ENCODE measurements at regions not wholly inside any gene's neighbourhood (a gene's known extent, or its start where the extent isn't known, plus 50 kb on each side); places are given as distances from the start of the nearest gene placed in this dataset.

DNA sequence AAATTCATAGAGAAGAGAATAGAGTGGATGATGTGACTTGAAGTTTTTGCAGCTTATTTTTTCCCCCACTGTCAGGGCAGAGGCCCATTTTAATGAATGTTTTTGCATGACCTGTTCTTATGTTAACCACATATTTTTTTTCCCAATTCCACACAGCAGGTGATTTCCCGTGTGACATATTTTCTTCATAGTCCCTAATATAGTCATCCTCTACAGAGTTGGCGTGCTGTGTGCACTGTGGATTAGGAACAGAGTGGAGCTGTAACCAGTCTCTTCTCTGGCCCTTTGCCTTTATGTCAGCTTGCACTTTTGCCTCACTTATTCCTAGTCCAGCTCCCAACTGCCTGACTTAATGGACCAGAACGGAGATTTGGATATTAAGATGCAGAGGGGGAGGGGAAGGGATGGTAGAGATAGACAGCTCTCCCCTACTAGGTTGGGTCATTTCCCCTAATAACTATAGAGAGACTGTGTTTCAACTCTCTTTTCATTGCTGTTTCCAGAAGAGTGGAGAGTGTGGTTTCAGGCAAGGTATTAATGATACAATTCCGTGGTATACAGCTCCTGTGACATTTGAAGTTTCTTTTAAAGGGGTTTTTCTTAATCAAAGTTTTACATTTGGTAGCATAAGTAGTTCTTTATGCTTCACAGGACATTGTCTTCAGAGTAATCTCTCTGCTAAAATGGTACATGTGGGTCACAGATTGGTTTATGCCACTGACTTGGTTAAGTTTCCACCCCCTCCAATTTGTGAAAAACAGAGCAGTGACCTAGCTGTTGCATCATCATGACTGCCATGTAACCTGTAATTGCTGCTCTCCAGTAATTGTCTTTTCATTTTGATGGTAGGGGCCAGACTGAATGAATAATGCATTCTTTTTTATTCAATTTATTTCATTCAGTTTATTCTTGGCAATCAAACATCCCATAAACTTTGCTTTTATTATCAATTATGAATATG is 161.3 kb downstream of the HAUS1 start:
- no peak for DNase-seq (ENCODE audit: low spot score)

DNA sequence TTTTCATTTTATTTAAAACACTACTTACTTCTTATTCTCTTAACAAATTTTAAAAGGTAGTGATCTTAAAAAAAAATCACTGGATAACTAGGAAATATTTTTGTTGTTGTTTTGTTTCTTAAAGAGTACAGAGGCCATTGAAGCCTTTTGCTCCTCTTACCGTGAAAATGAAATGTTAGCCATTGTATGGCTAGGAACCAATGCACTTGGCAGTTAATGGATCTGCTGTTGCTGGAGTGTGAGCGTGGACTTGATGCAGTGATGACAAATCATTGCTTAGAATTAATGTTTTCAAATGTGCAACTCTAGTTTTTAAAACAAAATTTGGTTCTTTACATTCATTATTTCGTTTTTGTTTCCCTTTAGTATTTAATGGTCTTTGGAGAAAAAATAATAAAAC is 162.3 kb downstream of the HAUS1 start:
- no peak for DNase-seq (ENCODE audit: low spot score)

DNA sequence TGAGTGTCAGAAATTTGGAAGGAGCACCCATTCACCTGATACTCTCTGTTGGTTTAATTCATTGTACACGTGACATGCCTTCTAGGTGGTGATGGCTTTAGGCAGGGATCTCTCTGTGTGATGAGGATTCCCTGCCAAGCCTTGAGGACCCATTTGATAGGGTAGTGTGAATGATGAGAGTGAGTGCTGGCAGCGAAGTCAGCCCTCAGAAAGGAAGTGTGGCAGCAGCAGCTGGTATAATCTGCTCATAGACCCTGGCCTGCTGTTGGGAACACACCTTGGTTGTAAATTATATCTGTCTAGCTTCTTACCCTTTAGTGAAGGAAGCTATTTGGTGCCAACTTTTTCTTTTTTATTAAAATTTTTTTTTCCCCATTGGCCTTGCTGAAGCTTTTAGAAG is 164.5 kb downstream of the HAUS1 start:
- DNase-seq (ENCODE audit: low spot score), result no peak

DNA sequence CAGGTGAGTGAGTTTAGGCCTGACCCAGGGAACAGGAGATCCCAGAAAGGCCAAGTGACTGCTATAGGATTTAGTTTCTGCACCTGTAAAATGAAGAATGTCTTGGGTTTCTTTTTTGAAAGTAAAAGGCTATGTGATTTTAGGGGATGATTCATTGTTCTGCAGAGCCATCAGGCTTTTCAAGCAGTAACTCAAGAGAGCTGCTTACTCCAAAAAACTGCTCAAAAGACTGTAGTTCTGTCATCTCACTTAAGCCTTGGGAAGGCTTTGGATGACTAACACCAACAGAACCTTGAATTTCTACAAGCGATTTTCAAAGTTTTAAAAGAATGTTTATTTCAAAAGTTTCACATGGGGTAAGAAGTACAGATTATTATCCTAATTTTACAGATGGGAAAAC is 165.1 kb downstream of the HAUS1 start:
- no peak for DNase-seq (ENCODE audit: low spot score)

DNA sequence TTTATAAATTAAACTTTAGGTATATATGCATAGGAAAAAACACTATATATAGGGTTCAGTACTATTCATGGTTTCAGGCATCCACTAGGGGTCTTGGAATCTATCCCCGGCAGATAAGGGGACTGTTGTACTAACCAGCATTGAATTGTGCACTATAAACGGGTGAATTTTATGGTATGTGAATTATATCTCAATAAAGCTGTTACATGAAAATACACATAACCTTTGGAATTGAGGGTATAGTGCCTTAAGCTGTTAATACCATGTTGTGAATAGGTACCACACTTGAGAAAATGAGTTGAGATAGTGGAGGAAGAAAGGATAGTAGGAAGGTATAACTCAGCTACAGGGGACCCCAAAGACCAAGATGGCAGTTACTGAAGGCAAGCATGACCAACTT is 167.3 kb downstream of the HAUS1 start:
- DNase-seq (ENCODE audit: low spot score), result no peak

DNA sequence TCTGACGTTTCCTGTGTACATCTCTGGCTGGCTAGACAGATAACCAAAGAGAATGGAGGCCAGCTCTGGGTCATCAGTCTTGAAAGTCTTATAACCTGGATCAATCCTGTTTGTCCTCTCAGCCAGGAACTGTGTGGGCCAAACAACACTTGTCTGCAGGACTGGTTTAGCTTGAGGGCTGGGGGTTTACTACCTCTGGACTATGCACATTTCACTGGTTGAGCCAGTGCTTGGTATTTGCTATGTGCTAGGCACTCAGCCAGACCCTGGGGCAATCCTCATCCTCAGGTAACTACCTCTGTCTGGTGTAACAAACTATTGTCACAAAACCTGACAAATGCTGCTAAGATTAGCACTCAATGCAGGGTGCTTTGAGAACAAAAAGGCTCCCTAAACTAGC is 169.7 kb downstream of the HAUS1 start:
- DNase-seq (ENCODE audit: low spot score), result no peak

DNA sequence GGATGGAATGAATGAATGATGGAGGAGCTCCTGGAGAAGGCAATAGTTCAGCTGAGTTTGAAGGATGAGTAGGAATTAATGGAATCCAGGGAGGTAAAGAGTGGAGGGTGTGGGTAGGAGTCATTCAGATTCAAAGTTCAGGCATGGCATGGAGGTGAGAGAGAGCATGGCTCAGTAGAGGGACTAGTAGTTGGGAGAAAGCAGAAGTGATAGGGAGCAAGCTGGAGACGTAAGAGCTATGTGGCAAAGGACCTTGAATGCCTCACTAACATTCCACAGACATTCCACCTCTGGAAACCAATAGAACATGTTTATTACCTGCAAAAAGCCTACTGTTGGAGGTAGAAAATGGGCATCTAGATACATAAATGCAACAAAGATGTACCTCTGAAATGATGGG is 170.1 kb downstream of the HAUS1 start:
- no peak for DNase-seq (ENCODE audit: low spot score)

DNA sequence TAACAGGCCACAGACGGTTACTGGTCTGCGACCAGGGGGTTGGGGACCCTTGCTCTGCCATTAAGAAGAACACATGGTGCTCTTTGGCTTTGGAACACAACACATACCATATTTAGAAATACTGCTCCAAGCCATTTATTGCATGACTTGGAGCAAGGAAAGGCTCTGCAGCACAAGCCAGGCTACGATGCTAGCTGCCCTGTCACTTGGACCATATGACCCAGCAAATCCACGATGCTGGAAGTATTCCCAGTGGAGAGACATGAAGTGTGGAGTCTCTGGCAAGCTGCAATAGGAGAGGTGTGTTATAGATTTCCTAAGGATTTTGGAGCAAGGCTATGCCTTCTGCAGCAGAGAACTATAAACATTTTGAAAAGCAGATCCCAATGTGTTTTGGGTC is 171.2 kb downstream of the HAUS1 start:
- DNase-seq (ENCODE audit: low spot score), result no peak

DNA sequence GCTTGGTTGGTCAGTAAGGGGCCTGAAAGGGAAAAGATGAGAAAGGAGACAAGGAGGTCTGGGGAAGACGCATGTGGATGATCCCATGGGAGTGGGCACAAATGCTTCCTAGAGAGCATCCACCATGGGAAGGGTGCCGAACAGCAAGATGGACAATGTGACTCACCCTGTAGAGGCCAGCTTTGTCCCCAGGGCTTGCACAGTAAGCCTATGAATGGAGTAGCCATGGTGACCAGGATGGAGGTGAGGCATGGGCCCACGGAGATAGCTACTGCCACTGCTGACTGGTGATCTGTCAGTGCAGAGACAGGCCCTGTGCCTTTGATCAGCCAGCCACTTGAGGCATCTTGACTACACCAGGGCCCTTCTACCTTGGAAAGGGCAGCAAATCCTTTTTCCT is 172.6 kb downstream of the HAUS1 start:
- no peak for DNase-seq (ENCODE audit: low spot score)

DNA sequence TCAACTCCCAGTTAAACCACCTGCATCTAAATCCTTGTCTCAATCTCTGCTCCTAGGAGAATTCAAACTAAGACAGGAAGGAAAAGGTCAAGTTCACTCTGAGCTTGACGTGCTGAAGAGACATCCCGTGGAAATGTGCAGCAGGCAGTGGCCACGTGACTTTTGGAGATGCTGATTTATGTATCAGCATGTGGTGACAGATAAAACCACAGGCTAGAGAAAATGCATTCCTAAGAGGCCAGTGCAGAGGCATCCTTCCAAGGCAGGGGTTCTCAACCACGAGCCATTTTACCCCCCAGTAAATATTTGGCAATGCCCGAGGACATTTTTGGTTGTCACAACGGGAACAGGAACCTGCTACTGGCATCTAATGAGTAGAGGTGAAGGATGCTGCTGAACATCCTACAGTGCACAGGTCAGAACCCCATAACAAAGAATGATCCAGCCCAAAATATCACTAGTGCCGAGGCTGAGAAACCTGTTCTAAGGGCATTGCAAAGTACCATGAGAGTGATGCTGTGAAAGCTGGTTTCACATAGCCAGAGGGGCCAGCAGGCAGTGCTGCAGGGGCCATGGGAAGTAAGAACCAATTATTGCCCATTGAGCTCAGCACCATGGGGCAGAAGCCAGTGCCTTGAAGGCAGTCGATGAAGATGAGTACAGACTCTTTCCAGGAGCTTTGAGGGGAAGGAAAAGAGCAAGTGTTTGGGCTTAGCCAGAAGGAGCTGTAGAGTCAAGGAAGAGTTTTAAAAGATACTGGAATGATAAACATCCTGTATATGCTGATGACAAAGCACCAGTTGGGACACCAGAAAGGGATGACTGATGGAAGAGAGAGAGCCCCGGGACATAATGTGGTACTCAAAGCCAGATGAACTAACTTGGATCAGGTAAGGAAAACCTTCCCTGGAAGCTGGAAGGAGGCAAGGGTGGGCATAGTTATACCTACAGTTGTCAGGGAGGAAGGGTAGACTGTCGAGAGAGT is 174.6 kb downstream of the HAUS1 start:
- DNase-seq (ENCODE audit: low spot score), result no peak

DNA sequence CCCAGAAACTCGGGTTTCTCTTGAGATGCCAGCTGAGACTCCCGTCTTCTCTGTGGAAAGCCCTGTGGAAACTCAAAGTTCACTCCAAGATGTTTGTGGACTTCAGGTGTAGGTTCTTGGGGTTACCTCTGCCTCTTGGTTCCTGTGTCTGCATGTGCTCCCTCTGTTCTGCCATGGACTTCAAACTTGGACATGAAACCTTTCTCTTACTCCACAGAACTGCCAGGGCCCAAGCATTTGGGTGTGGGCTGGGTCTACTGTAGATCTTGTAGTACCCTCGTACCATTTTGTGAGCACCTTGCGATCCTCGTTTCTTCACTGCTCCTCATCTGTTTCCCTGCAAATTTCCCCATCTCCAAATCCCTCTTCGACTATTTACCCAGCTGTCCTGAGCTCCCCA is 175.5 kb downstream of the HAUS1 start:
- DNase-seq (ENCODE audit: low spot score), result no peak

DNA sequence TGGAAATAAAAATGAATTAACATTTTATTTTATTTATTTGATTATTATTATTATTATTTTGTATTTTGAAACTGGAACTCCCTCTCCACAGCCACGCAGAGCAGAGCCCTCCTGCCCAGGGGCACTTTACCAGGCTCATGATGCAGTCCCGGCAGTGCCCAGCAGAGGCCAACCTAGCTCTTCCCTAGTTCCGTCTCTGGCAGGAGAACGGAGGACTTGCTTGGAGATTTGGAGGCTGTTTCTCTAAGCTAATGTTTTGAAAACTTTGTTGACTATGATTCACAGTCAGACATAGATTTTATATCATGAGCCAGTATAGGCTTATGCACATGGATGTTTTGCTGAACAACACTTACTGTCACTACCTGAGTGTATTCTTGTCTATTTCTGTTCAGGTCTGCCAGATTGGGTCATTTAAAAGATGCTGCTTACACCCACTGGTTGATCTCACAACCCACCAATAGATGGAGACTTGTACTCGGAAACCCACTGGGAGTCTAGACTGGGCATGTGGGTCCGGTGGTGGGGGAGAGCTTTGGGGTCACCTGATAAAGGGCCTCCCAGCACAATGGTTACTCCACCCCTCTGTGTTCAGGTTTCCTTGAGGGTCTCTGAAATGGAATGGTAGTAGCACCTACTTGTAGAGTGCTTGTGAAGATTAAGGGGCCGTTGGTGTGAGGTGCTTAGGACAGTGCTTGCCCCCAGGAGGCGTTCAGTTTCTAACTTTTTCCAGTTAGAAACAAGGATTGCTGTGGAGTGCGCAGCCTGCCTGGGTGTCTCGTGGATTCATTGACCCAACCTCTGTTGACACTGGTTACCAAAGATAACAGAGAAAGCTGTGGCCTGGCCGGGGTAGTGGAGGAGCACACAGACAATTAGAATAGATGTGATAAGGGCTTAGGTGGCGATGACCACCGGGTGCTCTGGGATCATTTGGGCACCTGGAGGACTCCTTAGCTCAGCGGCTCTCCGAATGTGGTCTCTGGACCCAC is 177.3 kb downstream of the HAUS1 start:
- peak; percentile 77 for DNase-seq (ENCODE audit: low spot score)

DNA sequence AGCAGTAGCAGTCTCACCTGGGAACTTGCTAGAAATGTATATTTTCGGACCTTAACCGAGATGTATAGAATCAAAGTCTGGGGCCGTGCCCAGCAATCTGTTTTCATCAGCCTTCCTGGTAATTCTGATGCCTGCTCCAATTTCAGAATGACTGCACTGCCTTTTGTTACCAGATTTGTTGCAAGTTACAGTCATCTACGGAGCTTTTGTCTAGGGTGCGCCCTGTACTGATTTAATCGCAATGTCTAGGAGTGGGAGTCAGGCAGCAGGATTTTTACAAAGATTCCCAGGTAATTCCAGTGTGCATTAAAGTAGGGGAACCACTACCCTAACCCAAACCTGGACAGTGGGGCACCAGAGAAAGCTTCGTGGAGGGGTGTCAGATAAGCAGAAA is 178.0 kb downstream of the HAUS1 start:
- no peak for DNase-seq (ENCODE audit: low spot score)

DNA sequence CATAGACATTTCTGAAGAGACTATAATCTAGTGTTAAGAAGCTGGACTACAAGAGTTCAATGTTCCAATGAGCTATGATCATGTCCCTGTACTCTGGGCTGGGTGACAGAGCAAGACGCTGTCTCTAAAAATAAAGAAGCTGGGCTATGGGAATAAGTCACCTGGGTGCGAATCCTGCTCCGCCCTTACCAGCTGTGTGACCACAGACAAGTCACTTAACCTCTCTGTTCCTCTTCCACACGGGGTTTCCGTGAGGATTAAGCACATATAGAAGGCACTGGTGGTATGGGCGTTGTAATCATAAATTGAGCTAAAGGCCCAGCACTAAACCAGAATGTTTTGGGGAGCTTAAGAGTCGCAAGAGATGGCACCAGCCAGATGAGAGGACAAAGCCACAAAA is 178.5 kb downstream of the HAUS1 start:
- DNase-seq (ENCODE audit: low spot score), result no peak

DNA sequence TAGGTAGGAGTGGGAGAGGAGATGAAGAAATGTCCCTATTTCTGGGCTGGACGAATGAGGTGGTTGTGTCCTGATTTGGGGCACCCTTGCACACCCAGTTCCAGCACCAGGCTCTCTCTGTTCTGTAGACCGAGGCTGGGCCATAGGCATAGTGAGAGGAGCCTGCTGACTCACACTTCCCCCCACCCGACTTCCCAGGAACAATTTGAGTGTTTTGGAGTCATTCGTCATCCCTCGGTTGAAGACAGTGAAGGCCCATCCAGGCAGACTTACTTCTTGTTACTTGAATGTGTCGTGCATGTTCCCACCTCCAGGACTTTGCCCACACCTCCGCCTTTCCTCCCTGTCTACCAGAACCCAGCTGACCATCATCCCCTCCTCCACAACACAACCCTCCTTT is 179.1 kb downstream of the HAUS1 start:
- DNase-seq (ENCODE audit: low spot score), result no peak

DNA sequence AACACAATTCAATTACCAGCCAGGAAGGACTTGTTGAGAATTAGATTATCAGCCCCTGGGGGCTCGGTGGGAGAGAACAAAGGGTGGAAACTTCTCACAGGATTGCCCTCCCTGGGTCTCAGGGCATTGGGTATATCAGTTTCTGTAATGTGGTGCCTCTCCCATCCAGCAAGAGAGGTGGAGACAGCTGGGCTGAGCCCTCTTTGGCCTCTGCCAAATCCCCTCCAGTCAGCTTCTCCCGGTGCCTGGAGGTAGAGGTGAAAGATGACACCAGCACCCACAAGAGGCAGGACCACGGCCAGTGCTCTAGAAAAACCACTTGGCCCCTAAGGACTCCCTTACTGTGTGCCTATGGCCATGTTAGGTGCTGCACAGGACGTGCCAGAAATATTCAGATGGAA is 179.7 kb downstream of the HAUS1 start:
- no peak for DNase-seq (ENCODE audit: low spot score)

DNA sequence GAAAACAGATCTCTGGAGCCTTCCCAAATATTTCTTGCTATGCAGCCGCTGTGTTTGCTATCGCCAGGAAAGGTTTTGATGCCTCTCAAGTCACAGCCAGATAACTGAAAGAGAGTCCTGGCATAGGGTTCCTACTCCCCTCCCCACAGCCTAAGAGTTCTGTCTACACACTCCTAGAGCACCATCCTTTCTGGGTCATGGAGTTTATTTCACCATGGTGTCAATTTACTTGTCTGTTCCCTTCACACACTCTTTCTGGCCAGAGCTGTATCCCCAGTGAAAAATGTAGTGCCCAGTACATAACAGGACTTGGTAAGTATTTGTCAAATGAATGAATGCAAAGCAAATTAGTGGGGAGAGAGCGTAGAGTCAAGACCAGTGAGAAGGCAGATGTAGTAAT is 185.3 kb downstream of the HAUS1 start:
- no peak for DNase-seq (ENCODE audit: low spot score)

DNA sequence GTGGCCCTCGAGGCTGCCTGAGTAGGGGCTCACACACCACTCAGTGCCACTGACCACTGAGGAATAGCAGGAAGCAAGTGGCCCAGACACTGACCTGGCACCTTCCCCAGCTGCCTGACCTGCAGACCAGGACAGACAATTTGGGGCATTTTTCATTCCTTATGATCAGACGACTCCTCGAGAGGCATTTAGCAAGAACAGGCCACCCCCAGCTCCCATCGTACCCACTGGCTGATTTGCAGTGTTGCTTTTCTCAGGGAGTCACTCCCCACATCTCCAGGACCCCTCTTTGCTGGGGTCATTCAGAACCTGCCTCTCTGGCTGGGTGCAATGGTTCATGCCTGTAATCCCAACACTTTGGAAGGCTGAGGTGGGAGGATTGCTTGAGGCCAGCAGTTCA is 185.7 kb downstream of the HAUS1 start:
- no peak for DNase-seq (ENCODE audit: low spot score)

DNA sequence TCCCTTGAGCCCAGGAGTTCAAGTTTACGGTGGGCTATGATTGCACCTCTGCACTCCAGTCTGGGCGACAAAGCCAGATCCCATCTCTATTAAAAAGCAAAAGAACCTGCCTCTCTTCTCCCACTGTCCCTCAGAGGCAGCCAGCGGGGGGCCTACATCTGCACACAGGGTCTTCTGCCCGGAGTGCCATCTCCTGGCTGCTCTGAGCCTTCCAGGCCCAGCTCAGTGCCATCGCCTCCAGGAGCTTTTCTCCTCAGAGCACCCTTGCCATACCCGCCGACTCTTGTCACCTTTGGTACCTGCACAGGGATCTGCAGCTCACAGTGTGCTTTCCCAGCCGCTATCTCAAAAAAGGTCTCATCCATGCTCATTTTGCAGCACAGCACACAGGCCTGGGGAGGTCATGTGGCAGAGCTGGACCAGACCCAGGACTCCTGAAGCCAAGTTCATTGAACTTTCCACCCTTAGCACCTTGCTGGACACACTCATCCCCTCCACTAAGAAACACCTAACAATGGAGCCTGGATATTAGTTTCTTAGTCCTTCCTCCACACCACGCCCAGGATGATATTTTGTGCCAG is 186.3 kb downstream of the HAUS1 start:
- DNase-seq (ENCODE audit: low spot score), result no peak

DNA sequence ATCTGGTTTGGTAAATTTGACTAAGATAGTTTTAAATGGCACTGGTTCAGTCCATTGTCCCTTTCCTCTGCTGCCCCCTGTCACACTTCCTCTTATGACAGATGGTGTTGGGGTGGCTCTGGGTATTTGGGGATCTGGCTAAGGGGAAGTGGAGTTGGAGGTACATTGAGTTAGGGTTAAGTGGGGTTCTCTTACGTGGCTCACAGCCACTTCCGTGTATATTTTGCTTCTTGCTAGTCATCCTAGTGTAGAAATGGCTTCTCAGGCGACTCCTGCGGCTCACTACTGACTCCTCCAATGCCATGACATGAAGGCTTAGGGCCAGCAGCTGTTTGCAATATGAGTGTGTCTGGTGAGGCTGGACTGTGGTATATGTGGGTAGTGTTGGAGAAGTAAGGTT is 187.0 kb downstream of the HAUS1 start:
- no peak for DNase-seq (ENCODE audit: low spot score)

DNA sequence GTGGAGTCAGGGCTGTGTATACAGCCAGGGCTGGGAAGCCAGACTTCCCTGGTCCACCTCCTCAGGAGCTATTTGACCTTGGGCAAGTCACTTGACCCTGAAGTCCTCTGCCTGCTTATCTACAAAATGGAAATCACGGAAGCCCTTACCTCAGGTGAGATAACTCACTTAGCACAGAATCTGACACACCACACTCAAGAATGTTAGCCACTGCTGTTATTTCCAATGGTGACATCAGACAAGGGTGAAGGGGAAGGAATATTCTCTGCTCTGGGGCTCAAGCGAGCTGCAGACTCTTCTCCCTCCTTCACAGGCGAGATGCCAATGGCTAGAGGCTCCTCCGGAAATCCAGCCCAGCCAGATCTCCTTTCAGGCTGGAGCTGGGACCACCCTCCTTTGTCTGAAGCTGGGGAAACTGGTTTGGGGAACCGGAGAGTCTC is 189.6 kb downstream of the HAUS1 start:
- no peak for DNase-seq (ENCODE audit: low spot score)
